ENCODE measurements at regions not wholly inside any gene's neighbourhood (a gene's known extent, or its start where the extent isn't known, plus 50 kb on each side); places are given as distances from the start of the nearest gene placed in this dataset.

- no TSS peak for BruUV-seq (replicated peaks)
- FAIRE-seq (no peak), DNase-seq (ENCODE audit: low read depth, low spot score) (no peak), ATAC-seq (no peak)
- no peak overlapping the region for H3K9ac ChIP-seq (ENCODE audit: control insufficient read depth, insufficient read depth, low read length)
- no peak overlapping the region for H2AFZ ChIP-seq (ENCODE audit: control insufficient read depth, low read depth, low read length)
- TF ChIP-seq TCF12 (IDR thresholded peaks at IDR 0.05; ENCODE audit: low read depth, low read length) = no peak
- peaks cover 0 to 2% of the 10 kb centered on the region in 2 experiments; a peak in 3 of 4 replicates for H3K27me3 ChIP-seq (replicated peaks in 1 of 2; ENCODE audit: control insufficient read depth in 2 of 2, insufficient read depth in 2 of 2, low read length in 1 of 2)
- no peaks in the 10 kb centered on the region for H4K20me1 ChIP-seq (ENCODE audit: control insufficient read depth, insufficient read depth)
- RAD21 ChIA-PET (ENCODE audit: unreplicated experiment) = no interaction called here
- H3K4me1 ChIP-seq (ENCODE audit: control insufficient read depth, insufficient read depth, low read length) = no peaks in the 10 kb centered on the region
- H3K79me2 ChIP-seq (ENCODE audit: control insufficient read depth, insufficient read depth, low read length) = no peaks in the 10 kb centered on the region
- in situ Hi-C loops (cut with MboI) = no loop called here
- intact Hi-C loops (cut with micrococcal nuclease; ENCODE audit: unreplicated experiment) = no loop called here
- no peaks in the 10 kb centered on the region for H3K9me3 ChIP-seq (replicated peaks; ENCODE audit: control insufficient read depth, insufficient read depth, low read length)
- no peaks in the 10 kb centered on the region for H3K36me3 ChIP-seq (ENCODE audit: control insufficient read depth in 2 of 2, insufficient read depth in 2 of 2, low read length in 1 of 2)
- 53% methylated on average over 37 of the region's 37 CpGs for WGBS (ENCODE audit: insufficient coverage, insufficient replicate concordance, low lambda C conversion rate, missing lambda C conversion rate)
- no peak overlapping the region for H3K27ac ChIP-seq (ENCODE audit: control insufficient read depth, insufficient read depth)
- no peak overlapping the region for H3K4me3 ChIP-seq
- POLR2A ChIA-PET = no interaction called here
- CTCF ChIA-PET = no interaction called here
- no peak overlapping the region for H3K4me2 ChIP-seq (ENCODE audit: control insufficient read depth, insufficient read depth)
- SMC1A ChIA-PET (ENCODE audit: uncharacterized antibody, unreplicated experiment) = no interaction called here
These were observed 318.3 kb downstream of the EIPR1 start for GRCh38 chr2:3059141-3059925.

- H3K9me3 ChIP-seq (replicated peaks; ENCODE audit: control insufficient read depth, insufficient read depth, low read length) = no peaks in the 10 kb centered on the region
- no peaks in the 10 kb centered on the region for H3K27me3 ChIP-seq (replicated peaks in 1 of 2; ENCODE audit: control insufficient read depth in 2 of 2, insufficient read depth in 2 of 2, low read length in 1 of 2)
- H3K27ac ChIP-seq (ENCODE audit: control insufficient read depth, insufficient read depth) = no peak overlapping the region
- H4K20me1 ChIP-seq (ENCODE audit: control insufficient read depth, insufficient read depth) = no peaks in the 10 kb centered on the region
- ATAC-seq = no peak
- CTCF ChIA-PET = no interaction called here
- in situ Hi-C loops (cut with MboI) (no loop called here), intact Hi-C loops (cut with micrococcal nuclease; ENCODE audit: unreplicated experiment) (no loop called here)
- H2AFZ ChIP-seq (ENCODE audit: control insufficient read depth, low read depth, low read length) = no peak overlapping the region
- BruUV-seq (replicated peaks) = no TSS peak
- no peaks in the 10 kb centered on the region for H3K4me1 ChIP-seq (ENCODE audit: control insufficient read depth, insufficient read depth, low read length)
- DNase-seq (ENCODE audit: low read depth, low spot score) = no peak
- POLR2A ChIA-PET = no interaction called here
- RAD21 ChIA-PET (ENCODE audit: unreplicated experiment) = no interaction called here
- no peak overlapping the region for H3K4me2 ChIP-seq (ENCODE audit: control insufficient read depth, insufficient read depth)
- WGBS (ENCODE audit: insufficient coverage, insufficient replicate concordance, low lambda C conversion rate, missing lambda C conversion rate) = 41% methylated on average over 8 of the region's 8 CpGs
- no peaks in the 10 kb centered on the region for H3K36me3 ChIP-seq (ENCODE audit: control insufficient read depth in 2 of 2, insufficient read depth in 2 of 2, low read length in 1 of 2)
- SMC1A ChIA-PET (ENCODE audit: uncharacterized antibody, unreplicated experiment) = no interaction called here
- H3K4me3 ChIP-seq = no peak overlapping the region
- FAIRE-seq = no peak
- H3K79me2 ChIP-seq (ENCODE audit: control insufficient read depth, insufficient read depth, low read length) = no peaks in the 10 kb centered on the region
- H3K9ac ChIP-seq (ENCODE audit: control insufficient read depth, insufficient read depth, low read length) = no peak overlapping the region
- TF ChIP-seq, protein P1, sequence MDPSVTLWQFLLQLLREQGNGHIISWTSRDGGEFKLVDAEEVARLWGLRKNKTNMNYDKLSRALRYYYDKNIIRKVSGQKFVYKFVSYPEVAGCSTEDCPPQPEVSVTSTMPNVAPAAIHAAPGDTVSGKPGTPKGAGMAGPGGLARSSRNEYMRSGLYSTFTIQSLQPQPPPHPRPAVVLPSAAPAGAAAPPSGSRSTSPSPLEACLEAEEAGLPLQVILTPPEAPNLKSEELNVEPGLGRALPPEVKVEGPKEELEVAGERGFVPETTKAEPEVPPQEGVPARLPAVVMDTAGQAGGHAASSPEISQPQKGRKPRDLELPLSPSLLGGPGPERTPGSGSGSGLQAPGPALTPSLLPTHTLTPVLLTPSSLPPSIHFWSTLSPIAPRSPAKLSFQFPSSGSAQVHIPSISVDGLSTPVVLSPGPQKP (IDR thresholded peaks at IDR 0.05; ENCODE audit: low read depth, low read length) = no peak
- TF ChIP-seq TCF12 (IDR thresholded peaks at IDR 0.05; ENCODE audit: low read depth, low read length) (no peak), E2F8 (IDR thresholded peaks at IDR 0.05; ENCODE audit: low read depth, partially characterized antibody) (no peak), CHD2 (IDR thresholded peaks at IDR 0.05; ENCODE audit: borderline replicate concordance, low read depth, low read length) (no peak), RELA (IDR thresholded peaks at IDR 0.05; ENCODE audit: borderline replicate concordance, partially characterized antibody) (no peak), SUZ12 (IDR thresholded peaks at IDR 0.05; ENCODE audit: unreplicated experiment) (no peak), ZSCAN29 (IDR thresholded peaks at IDR 0.05) (no peak), CHD1 (IDR thresholded peaks at IDR 0.05; ENCODE audit: low read depth, low read length) (no peak)
- TF ChIP-seq, protein P2, sequence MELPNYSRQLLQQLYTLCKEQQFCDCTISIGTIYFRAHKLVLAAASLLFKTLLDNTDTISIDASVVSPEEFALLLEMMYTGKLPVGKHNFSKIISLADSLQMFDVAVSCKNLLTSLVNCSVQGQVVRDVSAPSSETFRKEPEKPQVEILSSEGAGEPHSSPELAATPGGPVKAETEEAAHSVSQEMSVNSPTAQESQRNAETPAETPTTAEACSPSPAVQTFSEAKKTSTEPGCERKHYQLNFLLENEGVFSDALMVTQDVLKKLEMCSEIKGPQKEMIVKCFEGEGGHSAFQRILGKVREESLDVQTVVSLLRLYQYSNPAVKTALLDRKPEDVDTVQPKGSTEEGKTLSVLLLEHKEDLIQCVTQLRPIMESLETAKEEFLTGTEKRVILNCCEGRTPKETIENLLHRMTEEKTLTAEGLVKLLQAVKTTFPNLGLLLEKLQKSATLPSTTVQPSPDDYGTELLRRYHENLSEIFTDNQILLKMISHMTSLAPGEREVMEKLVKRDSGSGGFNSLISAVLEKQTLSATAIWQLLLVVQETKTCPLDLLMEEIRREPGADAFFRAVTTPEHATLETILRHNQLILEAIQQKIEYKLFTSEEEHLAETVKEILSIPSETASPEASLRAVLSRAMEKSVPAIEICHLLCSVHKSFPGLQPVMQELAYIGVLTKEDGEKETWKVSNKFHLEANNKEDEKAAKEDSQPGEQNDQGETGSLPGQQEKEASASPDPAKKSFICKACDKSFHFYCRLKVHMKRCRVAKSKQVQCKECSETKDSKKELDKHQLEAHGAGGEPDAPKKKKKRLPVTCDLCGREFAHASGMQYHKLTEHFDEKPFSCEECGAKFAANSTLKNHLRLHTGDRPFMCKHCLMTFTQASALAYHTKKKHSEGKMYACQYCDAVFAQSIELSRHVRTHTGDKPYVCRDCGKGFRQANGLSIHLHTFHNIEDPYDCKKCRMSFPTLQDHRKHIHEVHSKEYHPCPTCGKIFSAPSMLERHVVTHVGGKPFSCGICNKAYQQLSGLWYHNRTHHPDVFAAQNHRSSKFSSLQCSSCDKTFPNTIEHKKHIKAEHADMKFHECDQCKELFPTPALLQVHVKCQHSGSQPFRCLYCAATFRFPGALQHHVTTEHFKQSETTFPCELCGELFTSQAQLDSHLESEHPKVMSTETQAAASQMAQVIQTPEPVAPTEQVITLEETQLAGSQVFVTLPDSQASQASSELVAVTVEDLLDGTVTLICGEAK (IDR thresholded peaks at IDR 0.05; ENCODE audit: borderline replicate concordance) = no peak
These were observed 323.6 kb downstream of the EIPR1 start for GRCh38 chr2:3054066-3054465.

Measured in GM12878 (cell line).